ENCODE measurements at regions not wholly inside any gene's neighbourhood (a gene's known extent, or its start where the extent isn't known, plus 50 kb on each side); places are given as distances from the start of the nearest gene placed in this dataset.

DNA sequence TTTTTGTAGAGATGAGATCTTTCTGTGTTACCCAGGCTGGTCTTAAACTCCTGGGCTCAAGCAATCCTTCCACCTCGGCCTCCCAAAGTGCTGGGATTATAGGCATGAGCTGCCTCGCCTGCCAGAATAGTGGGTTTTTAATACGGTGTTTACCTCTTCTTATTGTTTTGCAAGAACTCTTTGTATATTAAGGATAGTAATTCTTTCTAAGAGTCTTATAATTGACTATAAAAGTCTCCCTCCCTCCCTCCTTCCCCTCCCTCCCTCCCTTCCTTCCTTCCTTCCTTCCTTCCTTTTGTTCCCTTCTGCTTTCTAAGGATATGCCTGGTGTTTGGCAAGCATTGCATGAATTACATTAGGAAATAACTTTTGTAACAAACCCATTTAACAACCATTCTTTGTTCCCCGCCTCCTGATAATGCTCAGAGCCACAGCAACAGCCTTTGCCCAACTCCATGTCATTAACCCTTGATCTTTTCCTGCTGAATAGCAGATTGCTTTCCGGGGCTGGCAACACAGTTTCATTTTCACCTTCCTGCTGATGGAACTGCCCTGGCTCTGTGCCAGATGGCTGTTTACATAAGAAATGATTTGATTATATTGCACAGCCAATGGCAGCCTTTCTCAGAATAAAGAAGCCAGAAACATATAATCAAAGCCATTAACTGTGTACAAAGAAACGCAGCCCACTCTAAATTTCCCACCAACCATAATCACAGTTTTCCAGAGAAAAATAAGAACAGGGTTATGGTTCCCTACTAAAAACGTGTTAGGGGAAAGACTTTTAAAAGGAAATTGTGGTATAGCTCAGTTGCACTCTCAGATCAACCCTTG, 143.7 kb upstream of the PTPN1 start (continued):
- no peak for TF ChIP-seq ZNF3 (CRISPR knock-in tag; IDR thresholded peaks at IDR 0.05)
- TF ChIP-seq HDAC1 (IDR thresholded peaks at IDR 0.05): no peak
- TF ChIP-seq KDM2B (CRISPR knock-in tag; IDR thresholded peaks at IDR 0.05): no peak
- TF ChIP-seq ZNF311 (CRISPR knock-in tag; IDR thresholded peaks at IDR 0.05): no peak
- no peak for TF ChIP-seq HNRNPLL (IDR thresholded peaks at IDR 0.05; ENCODE audit: low read depth, low read length, poor library complexity, severe bottlenecking)
- no peak for TF ChIP-seq NFYB (IDR thresholded peaks at IDR 0.05; ENCODE audit: extremely low read depth, insufficient read length)
- TF ChIP-seq RBM22 (IDR thresholded peaks at IDR 0.05; ENCODE audit: low read depth, low read length, poor library complexity, severe bottlenecking): no peak
- 0 out of 2 replicates have a peak, but pooled peaks have one; percentile 25 for TF ChIP-seq ELF1 (tag; IDR thresholded peaks at IDR 0.05)
- TF ChIP-seq, protein P1, sequence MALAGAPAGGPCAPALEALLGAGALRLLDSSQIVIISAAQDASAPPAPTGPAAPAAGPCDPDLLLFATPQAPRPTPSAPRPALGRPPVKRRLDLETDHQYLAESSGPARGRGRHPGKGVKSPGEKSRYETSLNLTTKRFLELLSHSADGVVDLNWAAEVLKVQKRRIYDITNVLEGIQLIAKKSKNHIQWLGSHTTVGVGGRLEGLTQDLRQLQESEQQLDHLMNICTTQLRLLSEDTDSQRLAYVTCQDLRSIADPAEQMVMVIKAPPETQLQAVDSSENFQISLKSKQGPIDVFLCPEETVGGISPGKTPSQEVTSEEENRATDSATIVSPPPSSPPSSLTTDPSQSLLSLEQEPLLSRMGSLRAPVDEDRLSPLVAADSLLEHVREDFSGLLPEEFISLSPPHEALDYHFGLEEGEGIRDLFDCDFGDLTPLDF (CRISPR knock-in tag; IDR thresholded peaks at IDR 0.05): no peak
- TF ChIP-seq, protein P2, sequence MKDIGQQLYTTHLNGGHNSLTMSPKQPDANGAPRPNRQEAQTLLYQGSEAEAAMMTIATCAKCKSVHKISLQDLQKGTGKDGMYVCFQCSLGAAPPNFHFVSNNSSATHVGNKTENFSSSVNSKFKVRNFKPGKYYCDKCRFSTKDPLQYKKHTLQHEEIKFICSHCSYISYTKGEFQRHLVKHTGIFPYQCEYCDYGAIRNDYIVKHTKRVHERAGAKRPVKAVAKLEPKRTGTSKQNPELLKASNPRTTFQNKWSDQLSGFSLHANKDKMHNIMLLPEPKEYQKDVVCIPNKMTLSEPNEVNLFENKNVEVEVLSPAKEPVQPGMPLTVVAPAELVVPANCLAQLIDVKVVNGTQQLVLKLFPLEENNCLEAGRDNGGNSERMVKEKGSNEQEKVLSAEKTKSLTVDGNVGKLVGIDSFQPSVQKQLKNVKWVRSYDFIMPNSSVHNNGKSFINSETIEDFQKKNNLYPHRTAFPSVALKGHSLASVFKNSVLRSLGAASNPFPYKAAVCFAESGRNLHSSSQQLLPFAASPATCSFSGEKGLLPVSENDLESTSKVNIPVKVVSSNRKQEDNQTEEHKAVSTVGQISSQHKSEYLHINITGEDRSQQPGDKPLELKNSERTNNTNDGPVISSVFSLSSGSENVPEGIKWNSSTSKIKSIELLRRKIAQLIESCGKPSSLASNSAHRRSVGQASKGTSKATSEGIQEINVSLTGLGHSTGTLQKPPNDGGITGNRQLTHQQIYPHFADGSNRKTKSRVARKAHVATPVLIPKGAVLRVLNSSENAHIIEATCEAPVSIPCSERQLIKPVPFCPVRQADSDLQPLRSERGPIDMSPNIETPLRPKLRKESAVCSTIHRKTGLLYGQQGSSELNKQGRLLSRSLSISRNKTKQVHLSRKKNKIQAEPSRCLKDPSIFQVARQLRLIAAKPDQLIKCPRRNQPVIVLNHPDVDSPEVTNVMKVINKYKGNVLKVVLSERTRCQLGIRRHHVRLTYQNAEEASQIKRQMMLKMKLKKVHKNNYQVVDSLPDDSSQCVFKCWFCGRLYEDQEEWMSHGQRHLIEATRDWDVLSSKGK (CRISPR knock-in tag; IDR thresholded peaks at IDR 0.05): no peak
- TF ChIP-seq TCF7L2 (IDR thresholded peaks at IDR 0.05; ENCODE audit: low read depth, low read length): no peak
- no peak for TF ChIP-seq ESRRA (IDR thresholded peaks at IDR 0.05; ENCODE audit: borderline replicate concordance, low read depth)
- TF ChIP-seq, protein P3, sequence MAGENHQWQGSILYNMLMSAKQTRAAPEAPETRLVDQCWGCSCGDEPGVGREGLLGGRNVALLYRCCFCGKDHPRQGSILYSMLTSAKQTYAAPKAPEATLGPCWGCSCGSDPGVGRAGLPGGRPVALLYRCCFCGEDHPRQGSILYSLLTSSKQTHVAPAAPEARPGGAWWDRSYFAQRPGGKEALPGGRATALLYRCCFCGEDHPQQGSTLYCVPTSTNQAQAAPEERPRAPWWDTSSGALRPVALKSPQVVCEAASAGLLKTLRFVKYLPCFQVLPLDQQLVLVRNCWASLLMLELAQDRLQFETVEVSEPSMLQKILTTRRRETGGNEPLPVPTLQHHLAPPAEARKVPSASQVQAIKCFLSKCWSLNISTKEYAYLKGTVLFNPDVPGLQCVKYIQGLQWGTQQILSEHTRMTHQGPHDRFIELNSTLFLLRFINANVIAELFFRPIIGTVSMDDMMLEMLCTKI (IDR thresholded peaks at IDR 0.05; ENCODE audit: partially characterized antibody): no peak
- TF ChIP-seq, protein P4, sequence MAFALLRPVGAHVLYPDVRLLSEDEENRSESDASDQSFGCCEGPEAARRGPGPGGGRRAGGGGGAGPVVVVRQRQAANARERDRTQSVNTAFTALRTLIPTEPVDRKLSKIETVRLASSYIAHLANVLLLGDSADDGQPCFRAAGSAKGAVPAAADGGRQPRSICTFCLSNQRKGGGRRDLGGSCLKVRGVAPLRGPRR (CRISPR knock-in tag; IDR thresholded peaks at IDR 0.05): no peak
- no peak for TF ChIP-seq SAFB (IDR thresholded peaks at IDR 0.05; ENCODE audit: borderline replicate concordance, low read depth, low read length)
- no peak for TF ChIP-seq ZNF445 (CRISPR knock-in tag; IDR thresholded peaks at IDR 0.05; ENCODE audit: low read depth)
- no peak for TF ChIP-seq CEBPG (CRISPR knock-in tag; IDR thresholded peaks at IDR 0.05)
- peak in 1 of 2 experiments; percentile 20; a peak in 1 of 4 replicates for TF ChIP-seq CEBPG (tag; conservative IDR thresholded peaks at IDR 0.05 in 1 of 2, IDR thresholded peaks at IDR 0.05 in 1 of 2)
- 0 out of 4 replicates have a peak, but pooled peaks of 1 of the 2 experiments have one; percentile 33 for TF ChIP-seq FOXK2 (conservative IDR thresholded peaks at IDR 0.05 in 1 of 2, IDR thresholded peaks at IDR 0.05 in 1 of 2; ENCODE audit: low read depth in 2 of 2)
- no peak for TF ChIP-seq STAT5A (IDR thresholded peaks at IDR 0.05; ENCODE audit: borderline replicate concordance, low read length)

All from K562 (cell line).